ENCODE measurements at regions not wholly inside any gene's neighbourhood (a gene's known extent, or its start where the extent isn't known, plus 50 kb on each side); places are given as distances from the start of the nearest gene placed in this dataset.

GRCh38 chr3:83461411-83461810 lies 1497.4 kb upstream of the CADM2 start:
- TF ChIP-seq POLR2A (IDR thresholded peaks at IDR 0.05): no peak
- TF ChIP-seq, protein P1, sequence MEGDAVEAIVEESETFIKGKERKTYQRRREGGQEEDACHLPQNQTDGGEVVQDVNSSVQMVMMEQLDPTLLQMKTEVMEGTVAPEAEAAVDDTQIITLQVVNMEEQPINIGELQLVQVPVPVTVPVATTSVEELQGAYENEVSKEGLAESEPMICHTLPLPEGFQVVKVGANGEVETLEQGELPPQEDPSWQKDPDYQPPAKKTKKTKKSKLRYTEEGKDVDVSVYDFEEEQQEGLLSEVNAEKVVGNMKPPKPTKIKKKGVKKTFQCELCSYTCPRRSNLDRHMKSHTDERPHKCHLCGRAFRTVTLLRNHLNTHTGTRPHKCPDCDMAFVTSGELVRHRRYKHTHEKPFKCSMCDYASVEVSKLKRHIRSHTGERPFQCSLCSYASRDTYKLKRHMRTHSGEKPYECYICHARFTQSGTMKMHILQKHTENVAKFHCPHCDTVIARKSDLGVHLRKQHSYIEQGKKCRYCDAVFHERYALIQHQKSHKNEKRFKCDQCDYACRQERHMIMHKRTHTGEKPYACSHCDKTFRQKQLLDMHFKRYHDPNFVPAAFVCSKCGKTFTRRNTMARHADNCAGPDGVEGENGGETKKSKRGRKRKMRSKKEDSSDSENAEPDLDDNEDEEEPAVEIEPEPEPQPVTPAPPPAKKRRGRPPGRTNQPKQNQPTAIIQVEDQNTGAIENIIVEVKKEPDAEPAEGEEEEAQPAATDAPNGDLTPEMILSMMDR (IDR thresholded peaks at IDR 0.05 in 4 of 5, conservative IDR thresholded peaks at IDR 0.05 in 1 of 5): no peak

Data from gastrocnemius medialis (tissue), 4 donors.